Neural progenitor cell (in vitro differentiated cells): ENCODE measurements at regions not wholly inside any gene's neighbourhood (a gene's known extent, or its start where the extent isn't known, plus 50 kb on each side); places are given as distances from the start of the nearest gene placed in this dataset.
"Not testable (repeated sequence)": the region's sequence is repeated elsewhere in the genome, so short reads cannot be mapped to it uniquely, and the experiment has no call there.

Experiments
- DNase-seq: peaks from one replicate; pipeline ENCODE4 v3.0.0-alpha.2; 2016; ENCODE audit warnings: low spot score
- H2AFZ ChIP-seq: fragments of 200-600 bp; sonication (generic); replicated peaks from 2 replicates; pipeline ENCODE4 v1.6.1; 2016; ENCODE audit warnings: antibody characterized with exemption
- H3F3A ChIP-seq: fragments of 200-600 bp; sonication (generic); 2 replicates; pipeline ENCODE4 v1.6.1; 2016; ENCODE audit warnings: antibody characterized with exemption, low read depth
- H3K27ac ChIP-seq: fragments of 200-600 bp; sonication (generic); 2 replicates; pipeline ENCODE4 v1.5.1; 2016; ENCODE audit warnings: mild to moderate bottlenecking
- H3K27me3 ChIP-seq: fragments of 200-600 bp; sonication (generic); 2 replicates; pipeline ENCODE4 v1.6.1; 2016; ENCODE audit warnings: mild to moderate bottlenecking, moderate library complexity
- H3K36me3 ChIP-seq: fragments of 200-600 bp; sonication (generic); 2 replicates; pipeline ENCODE4 v1.5.1; 2016
- H3K4me1 ChIP-seq: fragments of 200-600 bp; sonication (generic); 2 replicates; pipeline ENCODE4 v1.6.1; 2016; ENCODE audit warnings: mixed run types
- H3K4me2 ChIP-seq: fragments of 200-600 bp; sonication (generic); 2 replicates; pipeline ENCODE4 v1.6.1; 2016
- H3K4me3 ChIP-seq: fragments of 200-600 bp; sonication (generic); 2 replicates; pipeline ENCODE4 v1.5.1; 2016
- H3K79me2 ChIP-seq: fragments of 200-600 bp; sonication (generic); 2 replicates; pipeline ENCODE4 v1.6.1; 2016; ENCODE audit warnings: low read depth
- H3K9ac ChIP-seq: fragments of 200-600 bp; sonication (generic); 2 replicates; pipeline ENCODE4 v1.6.1; 2016
- H3K9me3 ChIP-seq: fragments of 200-600 bp; sonication (generic); 2 replicates; pipeline ENCODE4 v1.5.1; 2016; ENCODE audit warnings: low read depth
- H4K20me1 ChIP-seq: fragments of 200-600 bp; sonication (generic); 2 replicates; pipeline ENCODE4 v1.6.1; 2016; ENCODE audit warnings: low read depth
- H3K27ac Mint-ChIP-seq: 3 replicates; pipeline ENCODE4 v1.8.0; 2021; ENCODE audit warnings: mixed read lengths
- H3K27me3 Mint-ChIP-seq: 2 replicates; pipeline ENCODE4 v1.8.0; 2022; ENCODE audit warnings: low read depth, mild to moderate bottlenecking, inconsistent platforms, moderate library complexity, mixed read lengths; ENCODE audit not compliant: insufficient read depth
- H3K36me3 Mint-ChIP-seq: 3 replicates; pipeline ENCODE4 v1.8.0; 2021; ENCODE audit warnings: mixed read lengths
- H3K4me1 Mint-ChIP-seq: 3 replicates; pipeline ENCODE4 v1.8.0; 2021; ENCODE audit warnings: mixed read lengths
- H3K4me3 Mint-ChIP-seq: 3 replicates; pipeline ENCODE4 v1.8.0; 2021; ENCODE audit warnings: mild to moderate bottlenecking, moderate library complexity, mixed read lengths
- H3K9me3 Mint-ChIP-seq: 3 replicates; pipeline ENCODE4 v1.8.0; 2020; ENCODE audit warnings: mixed read lengths
- CTCF ChIP-seq: fragments of 200-600 bp; sonication (generic); IDR thresholded peaks from 2 replicates; pipeline ENCODE4 v1.5.1; 2017; ENCODE audit warnings: antibody characterized with exemption, mild to moderate bottlenecking
- EZH2 ChIP-seq: fragments of 200-600 bp; sonication (generic); IDR thresholded peaks from 2 replicates; pipeline ENCODE4 v1.6.1; 2017; ENCODE audit warnings: antibody characterized with exemption, mild to moderate bottlenecking, moderate library complexity
- EZH2phosphoT487 ChIP-seq: fragments of 200-600 bp; sonication (generic); IDR thresholded peaks from 2 replicates; pipeline ENCODE4 v1.6.1; 2017; ENCODE audit warnings: antibody characterized with exemption

GRCh38 chr13:46492946-46493345 is 60.0 kb upstream of the LRCH1 start:
- peak; percentile 63 for DNase-seq
- no peaks in the 10 kb centered on the region for H3K36me3 ChIP-seq
- TF ChIP-seq EZH2phosphoT487 (no peak), EZH2 (no peak), CTCF (peak; percentile 82)
- H3F3A ChIP-seq: peaks cover 13% of the 10 kb centered on the region
- no peaks in the 10 kb centered on the region for H3K27me3 Mint-ChIP-seq
- H2AFZ ChIP-seq: no peak overlapping the region
- peaks cover 13% of the 10 kb centered on the region for H3K4me1 ChIP-seq
- no peak overlapping the region for H3K9ac ChIP-seq
- no peak overlapping the region for H3K4me3 ChIP-seq
- no peak overlapping the region for H3K27ac Mint-ChIP-seq
- no peaks in the 10 kb centered on the region for H3K27me3 ChIP-seq
- no peak overlapping the region for H3K4me2 ChIP-seq
- no peak overlapping the region for H3K27ac ChIP-seq
- no peaks in the 10 kb centered on the region for H3K9me3 ChIP-seq
- H3K4me3 Mint-ChIP-seq: no peak overlapping the region
- H3K36me3 Mint-ChIP-seq: no peaks in the 10 kb centered on the region
- peaks cover 6% of the 10 kb centered on the region for H3K4me1 Mint-ChIP-seq
- H4K20me1 ChIP-seq: no peaks in the 10 kb centered on the region
- no peaks in the 10 kb centered on the region for H3K9me3 Mint-ChIP-seq
- no peaks in the 10 kb centered on the region for H3K79me2 ChIP-seq

- H3K4me2 ChIP-seq: no peak overlapping the region
- peaks cover 6% of the 10 kb centered on the region for H3K9me3 Mint-ChIP-seq
- H3K36me3 Mint-ChIP-seq: no peaks in the 10 kb centered on the region
- no peaks in the 10 kb centered on the region for H3K79me2 ChIP-seq
- peaks cover 13% of the 10 kb centered on the region for H3K4me1 ChIP-seq
- H3K9me3 ChIP-seq: no peaks in the 10 kb centered on the region
- peaks cover 13% of the 10 kb centered on the region for H3F3A ChIP-seq
- H3K27me3 Mint-ChIP-seq: no peaks in the 10 kb centered on the region
- no peak overlapping the region for H3K4me3 ChIP-seq
- no peak for TF ChIP-seq EZH2
- no peak for TF ChIP-seq CTCF
- TF ChIP-seq EZH2phosphoT487: no peak
- H3K4me1 Mint-ChIP-seq: peaks cover 6% of the 10 kb centered on the region
- no peak overlapping the region for H3K27ac ChIP-seq
- no peaks in the 10 kb centered on the region for H4K20me1 ChIP-seq
- no peak overlapping the region for H2AFZ ChIP-seq
- no peak overlapping the region for H3K9ac ChIP-seq
- H3K36me3 ChIP-seq: no peaks in the 10 kb centered on the region
- no peak overlapping the region for H3K4me3 Mint-ChIP-seq
- no peak overlapping the region for H3K27ac Mint-ChIP-seq
- H3K27me3 ChIP-seq: no peaks in the 10 kb centered on the region
- DNase-seq: no peak
These were observed 61.3 kb upstream of the LRCH1 start for GRCh38 chr13:46491641-46492040.

- not testable (repeated sequence) for H3K27ac Mint-ChIP-seq, H3K9ac ChIP-seq, H3K4me3 Mint-ChIP-seq, H4K20me1 ChIP-seq, H3K36me3 Mint-ChIP-seq, H3K4me3 ChIP-seq, H2AFZ ChIP-seq, H3K27me3 Mint-ChIP-seq, H3K9me3 ChIP-seq, H3K4me1 Mint-ChIP-seq, H3K36me3 ChIP-seq, H3K27ac ChIP-seq, H3K27me3 ChIP-seq, DNase-seq, H3K79me2 ChIP-seq
- Histone ChIP-seq H3K4me1 (peaks cover 13% of the 10 kb centered on the region), H3F3A (peaks cover 13% of the 10 kb centered on the region), H3K4me2 (peak overlapping the region; percentile 33)
- H3K9me3 Mint-ChIP-seq: peaks cover 14% of the 10 kb centered on the region
These were observed 62.3 kb upstream of the LRCH1 start for GRCh38 chr13:46490713-46491112.

GRCh38 chr13:46490129-46490528 is 62.8 kb upstream of the LRCH1 start:
- peaks cover 13% of the 10 kb centered on the region for H3F3A ChIP-seq
- peak; percentile 47 for DNase-seq
- Mint-ChIP-seq H3K27ac (no peak overlapping the region), H3K9me3 (peaks cover 19% of the 10 kb centered on the region), H3K27me3 (no peaks in the 10 kb centered on the region), H3K4me3 (no peak overlapping the region), H3K4me1 (peaks cover 6% of the 10 kb centered on the region), H3K36me3 (no peaks in the 10 kb centered on the region)
- H2AFZ ChIP-seq: no peak overlapping the region
- no peaks in the 10 kb centered on the region for H3K27me3 ChIP-seq
- no peaks in the 10 kb centered on the region for H3K9me3 ChIP-seq
- TF ChIP-seq CTCF (no peak), EZH2phosphoT487 (no peak), EZH2 (no peak)
- no peak overlapping the region for H3K9ac ChIP-seq
- H3K36me3 ChIP-seq: no peaks in the 10 kb centered on the region
- H3K27ac ChIP-seq: no peak overlapping the region
- H3K4me1 ChIP-seq: peaks cover 13% of the 10 kb centered on the region
- no peaks in the 10 kb centered on the region for H3K79me2 ChIP-seq
- H4K20me1 ChIP-seq: no peaks in the 10 kb centered on the region
- H3K4me3 ChIP-seq: no peak overlapping the region
- peak overlapping the region; percentile 33 for H3K4me2 ChIP-seq
